ENCODE measurements at regions not wholly inside any gene's neighbourhood (a gene's known extent, or its start where the extent isn't known, plus 50 kb on each side); places are given as distances from the start of the nearest gene placed in this dataset.
"Not testable (repeated sequence)": the region's sequence is repeated elsewhere in the genome, so short reads cannot be mapped to it uniquely, and the experiment has no call there.

- no peak for DNase-seq (ENCODE audit: low read depth in 2 of 3, low spot score in 2 of 3)
Observed at GRCh38 chr7:16933296-16934279, 51.8 kb upstream of the AGR3 start.

GRCh38 chr7:16934722-16935340 lies 53.0 kb upstream of the AGR3 start:
- DNase-seq (ENCODE audit: low read depth in 2 of 3, low spot score in 2 of 3), result no peak

GRCh38 chr7:16935341-16935735 lies 53.6 kb upstream of the AGR3 start:
- no peak for DNase-seq (ENCODE audit: low read depth in 2 of 3, low spot score in 2 of 3)

- DNase-seq (ENCODE audit: low read depth in 2 of 3, low spot score in 2 of 3), result no peak
Observed at GRCh38 chr7:16936626-16937422, 55.0 kb upstream of the AGR3 start.

- no peak for DNase-seq (ENCODE audit: low read depth in 2 of 3, low spot score in 2 of 3)
Observed at GRCh38 chr7:16939161-16939560, 57.4 kb upstream of the AGR3 start.

- DNase-seq (ENCODE audit: low read depth in 2 of 3, low spot score in 2 of 3), result no peak
Observed at GRCh38 chr7:16940776-16941175, 59.0 kb upstream of the AGR3 start.

- DNase-seq (ENCODE audit: low read depth in 2 of 3, low spot score in 2 of 3), result no peak
Observed at GRCh38 chr7:16942929-16943509, 61.2 kb upstream of the AGR3 start.

- no peak for DNase-seq (ENCODE audit: low read depth in 2 of 3, low spot score in 2 of 3)
Observed at GRCh38 chr7:16944936-16945335, 63.2 kb upstream of the AGR3 start.

GRCh38 chr7:16945372-16945771 lies 63.6 kb upstream of the AGR3 start:
- DNase-seq (ENCODE audit: low read depth in 2 of 3, low spot score in 2 of 3), result no peak

- DNase-seq (ENCODE audit: low read depth in 2 of 3, low spot score in 2 of 3), result not testable (repeated sequence)
Observed at GRCh38 chr7:16948110-16948509, 66.3 kb upstream of the AGR3 start.

GRCh38 chr7:16951483-16952080 lies 69.8 kb upstream of the AGR3 start:
- DNase-seq (ENCODE audit: low read depth in 2 of 3, low spot score in 2 of 3), result no peak

GRCh38 chr7:16954321-16954720 lies 72.5 kb upstream of the AGR3 start:
- no peak for DNase-seq (ENCODE audit: low read depth in 2 of 3, low spot score in 2 of 3)

- no peak for DNase-seq (ENCODE audit: low read depth in 2 of 3, low spot score in 2 of 3)
Observed at GRCh38 chr7:16958724-16959123, 76.9 kb upstream of the AGR3 start.

GRCh38 chr7:16960337-16960965 lies 78.7 kb upstream of the AGR3 start:
- DNase-seq (ENCODE audit: low read depth in 2 of 3, low spot score in 2 of 3), result no peak

- DNase-seq (ENCODE audit: low read depth in 2 of 3, low spot score in 2 of 3), result no peak
Observed at GRCh38 chr7:16961641-16962040, 79.9 kb upstream of the AGR3 start.

GRCh38 chr7:16963044-16963443 lies 81.3 kb upstream of the AGR3 start:
- no peak for DNase-seq (ENCODE audit: low read depth in 2 of 3, low spot score in 2 of 3)

GRCh38 chr7:16965697-16966096 lies 83.9 kb upstream of the AGR3 start:
- DNase-seq (ENCODE audit: low read depth in 2 of 3, low spot score in 2 of 3), result not testable (repeated sequence)

- no peak for DNase-seq (ENCODE audit: low read depth in 2 of 3, low spot score in 2 of 3)
Observed at GRCh38 chr7:16967300-16967811, 85.6 kb upstream of the AGR3 start.

- no peak for DNase-seq (ENCODE audit: low read depth in 2 of 3, low spot score in 2 of 3)
Observed at GRCh38 chr7:16970732-16971482, 89.1 kb upstream of the AGR3 start.

All from activated CD8-positive, alpha-beta memory T cell treated with anti-CD3 and anti-CD28 coated beads for 48 hours (primary cell).